ENCODE measurements at regions not wholly inside any gene's neighbourhood (a gene's known extent, or its start where the extent isn't known, plus 50 kb on each side); places are given as distances from the start of the nearest gene placed in this dataset.
"Not testable (repeated sequence)": the region's sequence is repeated elsewhere in the genome, so short reads cannot be mapped to it uniquely, and the experiment has no call there.

DNA sequence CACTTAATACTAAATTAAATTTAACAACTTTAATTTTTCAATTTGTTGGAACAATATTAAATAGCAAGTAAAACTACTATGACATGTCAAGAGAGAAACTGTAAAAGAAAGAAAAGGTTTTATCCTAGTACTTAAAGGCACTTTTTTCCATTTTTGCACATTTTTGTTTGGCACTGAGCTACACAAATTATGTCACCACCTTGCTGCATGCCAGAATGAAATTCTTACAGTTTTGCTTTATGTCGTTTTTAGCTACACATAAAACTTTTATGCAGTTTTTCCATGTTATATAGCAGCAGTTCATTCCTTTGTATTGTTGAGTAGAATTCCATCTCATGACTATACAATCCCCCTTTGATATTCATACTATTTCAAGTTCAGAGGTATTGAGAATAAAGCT, 99.1 kb upstream of the RXFP1 start:
- H3K4me1 Mint-ChIP-seq, result no peaks in the 10 kb centered on the region
- H3K36me3 Mint-ChIP-seq (ENCODE audit: low read depth), result no peaks in the 10 kb centered on the region
- DNase-seq, result no peak
- H3K27ac Mint-ChIP-seq, result no peak overlapping the region
- H3K27me3 Mint-ChIP-seq, result no peaks in the 10 kb centered on the region
- no peak overlapping the region for H3K4me3 Mint-ChIP-seq
- H3K9me3 Mint-ChIP-seq, result no peaks in the 10 kb centered on the region
- ChIA-PET POLR2A (no interaction called here), CTCF (no interaction called here)

DNA sequence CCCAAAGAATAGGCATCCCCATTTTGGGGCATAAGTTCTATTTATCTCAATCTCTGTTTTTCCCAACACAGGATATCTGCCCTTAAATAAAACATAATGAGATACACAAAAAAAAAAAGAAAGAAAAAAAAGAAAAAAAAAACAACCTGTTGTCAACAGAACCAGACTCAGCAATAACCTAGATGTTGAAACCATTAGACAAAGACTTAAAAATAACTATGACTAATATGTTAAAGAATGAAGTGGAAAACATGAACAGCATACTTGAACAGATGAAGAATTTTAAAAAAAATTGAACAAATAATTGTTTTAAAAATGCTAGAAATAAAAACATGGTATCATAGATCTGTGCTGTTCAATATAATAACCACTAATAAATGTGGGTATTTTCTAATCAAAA, 93.4 kb upstream of the RXFP1 start:
- peaks cover 1% of the 10 kb centered on the region for H3K27me3 Mint-ChIP-seq
- no peak overlapping the region for H3K4me3 Mint-ChIP-seq
- no peaks in the 10 kb centered on the region for H3K9me3 Mint-ChIP-seq
- DNase-seq, result no peak
- no peaks in the 10 kb centered on the region for H3K36me3 Mint-ChIP-seq (ENCODE audit: low read depth)
- no peaks in the 10 kb centered on the region for H3K4me1 Mint-ChIP-seq
- ChIA-PET CTCF (no interaction called here), POLR2A (no interaction called here)
- H3K27ac Mint-ChIP-seq, result no peak overlapping the region

DNA sequence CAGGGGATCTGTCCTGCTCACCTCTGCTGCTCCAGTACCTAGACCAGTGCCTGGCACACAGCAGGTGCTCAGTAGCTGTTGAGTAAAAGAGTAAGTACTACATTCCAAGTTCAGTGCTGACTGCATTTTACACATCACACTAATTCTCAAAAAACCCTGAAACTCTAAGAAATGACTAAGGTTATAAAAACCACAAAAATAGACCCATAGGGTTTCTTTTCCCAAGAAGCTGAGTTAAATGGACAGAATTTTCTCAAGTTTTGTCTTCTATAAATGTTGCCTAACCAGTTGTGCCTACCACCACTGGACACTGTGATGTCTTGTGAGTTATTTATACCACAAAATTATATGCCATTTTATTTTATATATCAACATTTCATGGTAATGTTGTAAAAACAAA, 78.9 kb upstream of the RXFP1 start:
- Mint-ChIP-seq H3K27me3 (no peaks in the 10 kb centered on the region), H3K4me3 (no peak overlapping the region), H3K4me1 (no peaks in the 10 kb centered on the region), H3K27ac (no peak overlapping the region), H3K9me3 (no peaks in the 10 kb centered on the region), H3K36me3 (ENCODE audit: low read depth) (no peaks in the 10 kb centered on the region)
- no peak for DNase-seq
- CTCF ChIA-PET, result no interaction called here
- POLR2A ChIA-PET, result no interaction called here

DNA sequence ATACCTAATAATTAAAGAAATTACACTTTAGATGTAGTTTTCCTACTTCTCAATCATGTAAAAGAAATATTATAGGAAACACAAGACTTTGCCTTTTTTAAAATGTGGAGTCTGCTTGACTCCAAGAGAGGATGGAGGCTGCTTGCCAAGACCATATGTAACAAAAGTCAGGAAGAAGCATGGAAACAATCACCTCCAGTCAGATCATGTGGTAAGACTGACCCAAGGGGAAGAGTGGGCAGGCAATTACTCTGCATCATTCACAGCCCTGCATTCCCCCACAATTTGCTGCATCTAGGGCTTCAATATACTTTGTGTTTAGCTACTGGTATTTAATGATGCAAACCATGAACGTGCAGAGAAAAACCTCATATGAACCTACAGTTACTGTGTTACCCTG, 78.0 kb upstream of the RXFP1 start:
- no peaks in the 10 kb centered on the region for H3K9me3 Mint-ChIP-seq
- H3K4me3 Mint-ChIP-seq, result no peak overlapping the region
- CTCF ChIA-PET, result no interaction called here
- no peaks in the 10 kb centered on the region for H3K4me1 Mint-ChIP-seq
- no peak for DNase-seq
- POLR2A ChIA-PET, result no interaction called here
- H3K27ac Mint-ChIP-seq, result no peak overlapping the region
- H3K27me3 Mint-ChIP-seq, result no peaks in the 10 kb centered on the region
- H3K36me3 Mint-ChIP-seq (ENCODE audit: low read depth), result no peaks in the 10 kb centered on the region

DNA sequence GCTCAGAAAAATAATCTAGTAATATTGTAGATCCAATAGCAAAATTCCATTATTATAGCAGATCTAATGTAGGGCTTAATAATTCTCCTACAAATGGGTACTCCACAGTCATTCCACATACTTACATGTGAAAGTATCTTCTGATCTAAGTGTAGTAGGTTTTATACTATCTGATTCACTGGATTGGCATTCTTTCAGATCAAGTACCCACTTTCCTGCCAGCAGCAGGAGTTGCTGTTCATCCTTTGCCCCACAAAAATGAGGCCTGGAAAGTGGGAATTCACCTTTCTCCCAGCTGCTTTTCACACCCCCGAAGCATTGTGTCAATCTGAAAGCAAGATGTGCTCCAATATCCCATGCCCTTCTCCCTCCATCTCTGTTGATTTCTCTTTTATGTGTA, 77.1 kb upstream of the RXFP1 start:
- H3K4me1 Mint-ChIP-seq, result no peaks in the 10 kb centered on the region
- ChIA-PET CTCF (no interaction called here), POLR2A (no interaction called here)
- no peak for DNase-seq
- H3K27ac Mint-ChIP-seq, result no peak overlapping the region
- H3K9me3 Mint-ChIP-seq, result no peaks in the 10 kb centered on the region
- H3K27me3 Mint-ChIP-seq, result no peaks in the 10 kb centered on the region
- H3K36me3 Mint-ChIP-seq (ENCODE audit: low read depth), result no peaks in the 10 kb centered on the region
- no peak overlapping the region for H3K4me3 Mint-ChIP-seq

DNA sequence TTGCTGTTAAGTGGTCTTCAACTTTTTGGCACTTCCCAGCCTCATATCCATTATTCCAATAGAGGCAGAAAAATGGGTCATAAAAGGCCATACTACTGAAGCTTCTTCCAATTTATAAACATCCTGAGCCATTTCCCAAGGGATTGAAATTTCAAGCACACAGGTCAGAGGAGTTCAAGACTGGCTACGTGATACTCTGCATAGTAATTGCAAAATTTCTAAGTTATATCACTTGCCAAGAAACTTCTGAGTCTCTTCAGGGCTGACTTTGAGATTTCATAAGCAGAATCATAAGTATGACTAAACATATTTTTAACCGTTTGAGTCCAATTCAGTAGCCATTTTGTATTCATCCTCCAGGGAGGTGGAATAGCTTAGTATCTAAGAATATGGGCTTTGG, 75.6 kb upstream of the RXFP1 start:
- Mint-ChIP-seq H3K27ac (no peak overlapping the region), H3K36me3 (ENCODE audit: low read depth) (no peaks in the 10 kb centered on the region), H3K4me3 (no peak overlapping the region), H3K27me3 (no peaks in the 10 kb centered on the region), H3K9me3 (no peaks in the 10 kb centered on the region), H3K4me1 (no peaks in the 10 kb centered on the region)
- ChIA-PET POLR2A (no interaction called here), CTCF (no interaction called here)
- no peak for DNase-seq

DNA sequence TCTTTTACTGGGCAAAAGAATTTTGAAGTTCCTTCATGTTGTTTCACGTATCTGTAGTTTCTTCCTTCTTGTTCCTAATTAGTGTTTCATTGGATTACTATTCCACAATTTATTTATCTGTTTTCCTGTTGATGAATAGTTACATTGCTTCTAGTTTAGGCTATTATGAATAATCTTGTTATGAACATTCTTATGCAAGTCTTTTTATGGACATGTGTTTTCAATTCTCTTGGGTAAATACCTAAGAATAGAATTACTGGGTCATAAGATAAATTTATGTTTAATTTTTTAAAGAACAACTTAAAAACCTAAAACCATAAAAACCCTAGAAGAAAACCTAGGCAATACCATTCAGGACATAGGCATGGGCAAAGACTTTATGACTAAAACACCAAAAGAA, 70.9 kb upstream of the RXFP1 start:
- Mint-ChIP-seq H3K36me3 (ENCODE audit: low read depth) (no peaks in the 10 kb centered on the region), H3K27ac (no peak overlapping the region), H3K9me3 (no peaks in the 10 kb centered on the region), H3K4me3 (no peak overlapping the region), H3K27me3 (peaks cover 2% of the 10 kb centered on the region), H3K4me1 (no peaks in the 10 kb centered on the region)
- ChIA-PET CTCF (no interaction called here), POLR2A (no interaction called here)
- no peak for DNase-seq

DNA sequence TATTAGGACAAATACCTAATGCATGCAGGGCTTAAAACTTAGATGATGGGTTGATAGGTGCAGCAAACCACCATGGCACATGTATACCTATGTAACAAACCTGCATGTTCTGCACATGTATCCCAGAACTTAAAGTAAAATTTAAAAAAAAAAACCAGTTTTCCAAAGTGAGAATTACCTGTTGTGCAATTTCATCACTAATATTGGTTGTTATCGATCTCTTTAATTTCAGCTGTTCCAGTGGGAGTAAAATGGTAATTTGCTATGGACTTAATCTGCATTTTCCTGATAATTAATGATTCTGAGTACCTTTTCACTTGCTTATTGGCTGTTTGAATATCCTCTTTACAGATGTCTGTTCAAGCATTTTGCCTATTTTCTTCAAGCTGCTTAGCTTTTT, 69.6 kb upstream of the RXFP1 start:
- H3K27me3 Mint-ChIP-seq; H3K4me1 Mint-ChIP-seq; H3K36me3 Mint-ChIP-seq (ENCODE audit: low read depth); H3K4me3 Mint-ChIP-seq; H3K9me3 Mint-ChIP-seq; H3K27ac Mint-ChIP-seq; DNase-seq; CTCF ChIA-PET; POLR2A ChIA-PET: not testable (repeated sequence)

DNA sequence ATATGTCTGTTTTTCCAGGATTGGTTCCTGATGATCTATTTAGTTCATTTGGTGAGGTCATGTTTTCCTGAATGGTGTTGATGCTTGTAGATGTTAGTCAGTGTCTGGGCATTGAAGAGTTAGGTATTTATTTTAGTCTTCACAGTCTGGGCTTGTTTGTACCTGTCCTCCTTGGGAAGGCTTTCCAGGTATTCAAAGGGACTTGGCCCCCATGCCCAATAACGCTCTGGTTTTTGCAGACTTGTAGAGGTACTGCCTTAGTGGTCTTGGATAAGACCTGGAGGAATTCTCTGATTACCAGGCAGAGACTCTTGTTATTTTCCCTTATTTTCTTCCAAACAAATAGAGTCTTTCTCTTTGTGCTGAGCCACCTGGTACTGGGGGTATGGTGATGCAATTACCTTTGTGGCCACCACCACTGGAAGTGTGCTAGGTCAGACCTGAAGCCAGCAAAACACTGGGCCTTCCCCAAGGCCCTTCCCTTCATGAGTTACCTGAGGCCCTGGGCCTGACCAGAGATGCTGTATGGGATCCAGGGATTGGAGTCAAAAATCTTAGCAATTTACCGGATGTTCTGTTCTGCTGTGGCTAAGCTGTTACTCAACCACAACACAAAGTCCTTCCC, 63.3 kb upstream of the RXFP1 start:
- Mint-ChIP-seq H3K4me1 (no peaks in the 10 kb centered on the region), H3K36me3 (ENCODE audit: low read depth) (no peaks in the 10 kb centered on the region), H3K9me3 (no peaks in the 10 kb centered on the region), H3K27ac (no peak overlapping the region), H3K4me3 (no peak overlapping the region), H3K27me3 (peaks cover 2% of the 10 kb centered on the region)
- POLR2A ChIA-PET, result no interaction called here
- CTCF ChIA-PET, result no interaction called here
- no peak for DNase-seq

DNA sequence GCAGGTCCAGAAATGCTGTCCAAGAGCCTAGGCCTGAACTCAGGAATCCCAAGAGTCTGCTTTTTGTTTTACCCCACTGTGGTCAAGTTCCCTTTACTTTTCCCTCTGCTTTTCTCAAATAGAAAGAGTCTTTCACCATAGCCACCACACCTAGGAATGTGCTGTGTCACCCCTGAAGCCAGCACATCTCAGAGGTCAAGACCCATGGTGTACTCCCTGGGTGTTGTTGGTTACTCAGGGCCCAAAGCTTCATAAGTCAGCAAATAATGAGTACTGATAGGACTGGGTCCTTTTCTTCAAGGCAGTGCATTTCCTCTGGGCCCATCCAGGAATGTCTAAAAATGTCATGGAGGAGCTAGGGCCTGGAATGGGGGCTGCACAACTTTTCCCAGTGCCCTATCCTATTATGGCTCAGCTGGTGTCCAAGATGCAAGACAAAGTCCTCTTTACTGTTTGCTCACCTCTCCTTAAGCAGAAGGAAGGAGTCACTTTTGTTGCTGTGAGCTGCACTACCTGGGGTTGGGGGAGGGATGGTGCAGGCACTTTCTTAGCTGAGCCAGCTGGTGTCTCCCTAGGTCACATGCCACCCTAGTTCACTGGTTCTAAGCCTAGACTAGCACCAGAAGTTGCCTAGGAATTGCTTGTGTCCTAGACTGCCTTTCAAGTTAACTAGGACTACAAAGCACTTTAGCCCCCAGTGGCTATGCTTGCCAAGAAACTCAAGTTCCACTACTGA, 62.4 kb upstream of the RXFP1 start:
- ChIA-PET POLR2A (no interaction called here), CTCF (no interaction called here)
- Mint-ChIP-seq H3K4me3 (no peak overlapping the region), H3K36me3 (ENCODE audit: low read depth) (no peaks in the 10 kb centered on the region), H3K9me3 (no peaks in the 10 kb centered on the region), H3K27ac (no peak overlapping the region), H3K27me3 (no peaks in the 10 kb centered on the region), H3K4me1 (no peaks in the 10 kb centered on the region)
- DNase-seq, result no peak

DNA sequence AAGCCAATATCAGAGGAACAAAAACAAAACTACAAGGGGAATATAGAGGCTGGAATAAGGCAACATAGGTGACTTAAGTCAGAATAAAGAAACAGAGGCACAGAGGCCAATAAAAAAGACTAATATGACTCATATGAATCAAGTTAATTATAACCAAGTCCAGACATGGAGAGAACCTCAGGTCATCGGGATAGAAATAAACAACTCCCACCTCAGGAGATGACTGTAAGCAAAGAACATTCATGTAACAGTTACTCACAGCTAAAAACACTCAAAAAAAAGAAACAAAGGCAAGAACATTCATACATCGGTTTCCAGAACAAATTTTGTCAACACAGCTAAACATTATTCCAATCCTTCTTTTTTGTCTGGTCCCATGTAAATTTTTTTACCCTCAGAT, 60.3 kb upstream of the RXFP1 start:
- no peak overlapping the region for H3K27ac Mint-ChIP-seq
- no peaks in the 10 kb centered on the region for H3K27me3 Mint-ChIP-seq
- no peak for DNase-seq
- H3K36me3 Mint-ChIP-seq (ENCODE audit: low read depth), result no peaks in the 10 kb centered on the region
- CTCF ChIA-PET, result no interaction called here
- no peaks in the 10 kb centered on the region for H3K4me1 Mint-ChIP-seq
- H3K9me3 Mint-ChIP-seq, result no peaks in the 10 kb centered on the region
- no peak overlapping the region for H3K4me3 Mint-ChIP-seq
- POLR2A ChIA-PET, result no interaction called here

DNA sequence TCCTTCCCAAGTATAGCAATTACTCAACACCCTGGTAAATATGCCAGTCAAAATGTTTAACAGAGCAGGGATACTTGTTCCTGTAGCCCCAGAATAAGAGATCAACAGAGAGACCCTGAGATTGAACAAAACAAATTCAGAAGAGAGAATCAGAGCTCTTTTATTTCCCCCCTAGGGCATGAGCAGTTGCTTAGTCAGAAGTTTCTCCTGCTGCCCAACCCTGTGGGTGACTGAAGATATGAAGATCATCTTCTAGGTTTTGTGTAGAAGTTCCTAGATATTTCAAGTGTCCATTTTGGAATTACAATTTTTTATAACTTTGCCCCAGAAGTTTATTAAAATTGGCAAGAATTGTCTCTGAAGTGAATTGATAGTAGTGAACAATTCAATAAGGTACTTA, 59.1 kb upstream of the RXFP1 start:
- Mint-ChIP-seq H3K4me1 (no peaks in the 10 kb centered on the region), H3K27me3 (no peaks in the 10 kb centered on the region), H3K9me3 (no peaks in the 10 kb centered on the region), H3K27ac (no peak overlapping the region), H3K36me3 (ENCODE audit: low read depth) (no peaks in the 10 kb centered on the region), H3K4me3 (no peak overlapping the region)
- ChIA-PET CTCF (interaction anchor here (0.5 kb wide), 1 partner anchor 91 kb away, joined by 3 read pairs; no protein-coding TSS in a partner anchor), POLR2A (no interaction called here)
- no peak for DNase-seq

Measured in activated CD4-positive, alpha-beta T cell treated with anti-CD3 and anti-CD28 coated beads, Interleukin-2, amount 10 ng/mL, durations not matched to agents 7 days and 5 days (primary cell).